Breast epithelium (tissue), 4 donors: ENCODE measurements at regions not wholly inside any gene's neighbourhood (a gene's known extent, or its start where the extent isn't known, plus 50 kb on each side); places are given as distances from the start of the nearest gene placed in this dataset.

Source experiments
- DNase-seq, 2 donors: peaks; one replicate each; pipeline ENCODE4 v3.0.0-alpha.2; 2019; ENCODE audit warnings: low spot score in 2 of 2
- H3K27ac ChIP-seq, 2 donors: fragments of 200-600 bp; sonication (generic) in 1 of 2; one replicate each; pipeline ENCODE4 v1.5.1; 2016 to 2019; ENCODE audit warnings: mild to moderate bottlenecking in 1 of 2
- H3K27me3 ChIP-seq, 2 donors: fragments of 200-600 bp; sonication (generic) in 1 of 2; one replicate each; pipeline versions ENCODE4 v1.5.1 to v1.6.0; 2017 to 2019; ENCODE audit warnings: control low read depth in 1 of 2, mild to moderate bottlenecking in 1 of 2
- H3K36me3 ChIP-seq: fragments of 200-600 bp; one replicate; pipeline ENCODE4 v1.5.1; 2019
- H3K4me1 ChIP-seq, 2 donors: fragments of 200-600 bp; sonication (generic); one replicate each; pipeline ENCODE4 v1.5.1; 2016 to 2019; ENCODE audit warnings: control low read depth in 1 of 2
- H3K4me3 ChIP-seq, 3 donors: fragments of 200-600 bp; sonication (generic); 1 replicate in 2 of 3; 2 replicates in 1 of 3; pipeline ENCODE4 v1.5.1; 2016 to 2019; ENCODE audit warnings: mild to moderate bottlenecking in 3 of 3, moderate library complexity in 2 of 3
- H3K9me3 ChIP-seq, 2 donors: fragments of 200-600 bp; sonication (generic) in 1 of 2; one replicate each; pipeline ENCODE4 v1.5.1; 2016 to 2019; ENCODE audit warnings: control low read depth in 1 of 2
- POLR2A ChIP-seq: fragments of 450-650 bp; IDR thresholded peaks from one replicate; pipeline ENCODE4 v1.6.1; 2016; ENCODE audit warnings: antibody characterized with exemption, mild to moderate bottlenecking, moderate library complexity
- POLR2AphosphoS5 ChIP-seq, 3 donors: sonication (generic); formaldehyde crosslinking; IDR thresholded peaks; one replicate each; pipeline ENCODE4 v1.6.1; 2017; ENCODE audit warnings: antibody characterized with exemption in 3 of 3
- intact Hi-C: fragments of 100-400 bp; cut with DNase I; formaldehyde crosslinking; loops from one replicate; pipeline ENCODE4 v1.15.1; 2023; ENCODE audit warnings: low total_unique reads
- TF ChIP-seq, protein P1 (sequence below), 3 donors: fragments of 450-650 bp; IDR thresholded peaks; one replicate each; pipeline ENCODE4 v1.5.1; 2016 to 2017; ENCODE audit warnings: antibody characterized with exemption in 3 of 3, mild to moderate bottlenecking in 3 of 3, moderate library complexity in 3 of 3

DNA sequence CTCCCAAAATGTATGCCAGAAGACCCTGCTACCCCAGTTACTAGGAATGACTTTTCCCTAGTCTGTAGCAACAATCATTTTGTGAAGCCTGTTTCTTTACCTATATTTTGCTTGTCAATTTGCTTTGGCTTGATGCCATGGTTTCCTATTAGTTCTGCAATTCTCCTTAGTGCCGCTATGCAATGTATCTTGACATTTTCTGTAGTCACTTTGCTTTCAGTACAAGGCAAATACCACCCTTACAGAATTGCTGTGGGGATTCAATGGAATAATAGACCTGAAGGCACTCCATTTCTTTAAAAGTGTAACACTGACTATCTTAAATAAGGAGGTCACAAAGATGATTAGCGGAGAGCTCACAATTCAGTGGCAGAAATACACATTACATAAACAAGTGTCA lies 291.1 kb downstream of the NR2F1-AS1 start:
- no peak for DNase-seq
- intact Hi-C loops, result no loop called here
- Histone ChIP-seq H3K27me3 (no peaks in the 10 kb centered on the region), H3K36me3 (no peaks in the 10 kb centered on the region), H3K4me1 (no peaks in the 10 kb centered on the region), H3K9me3 (peaks cover 0 to 14% of the 10 kb centered on the region in 2 donors), H3K4me3 (no peak overlapping the region), H3K27ac (no peak overlapping the region)
- no peak for TF ChIP-seq POLR2AphosphoS5 (IDR thresholded peaks at IDR 0.05)
- TF ChIP-seq POLR2A, result no peak
- TF ChIP-seq, protein P1, sequence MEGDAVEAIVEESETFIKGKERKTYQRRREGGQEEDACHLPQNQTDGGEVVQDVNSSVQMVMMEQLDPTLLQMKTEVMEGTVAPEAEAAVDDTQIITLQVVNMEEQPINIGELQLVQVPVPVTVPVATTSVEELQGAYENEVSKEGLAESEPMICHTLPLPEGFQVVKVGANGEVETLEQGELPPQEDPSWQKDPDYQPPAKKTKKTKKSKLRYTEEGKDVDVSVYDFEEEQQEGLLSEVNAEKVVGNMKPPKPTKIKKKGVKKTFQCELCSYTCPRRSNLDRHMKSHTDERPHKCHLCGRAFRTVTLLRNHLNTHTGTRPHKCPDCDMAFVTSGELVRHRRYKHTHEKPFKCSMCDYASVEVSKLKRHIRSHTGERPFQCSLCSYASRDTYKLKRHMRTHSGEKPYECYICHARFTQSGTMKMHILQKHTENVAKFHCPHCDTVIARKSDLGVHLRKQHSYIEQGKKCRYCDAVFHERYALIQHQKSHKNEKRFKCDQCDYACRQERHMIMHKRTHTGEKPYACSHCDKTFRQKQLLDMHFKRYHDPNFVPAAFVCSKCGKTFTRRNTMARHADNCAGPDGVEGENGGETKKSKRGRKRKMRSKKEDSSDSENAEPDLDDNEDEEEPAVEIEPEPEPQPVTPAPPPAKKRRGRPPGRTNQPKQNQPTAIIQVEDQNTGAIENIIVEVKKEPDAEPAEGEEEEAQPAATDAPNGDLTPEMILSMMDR (IDR thresholded peaks at IDR 0.05), result no peak

GRCh38 chr5:93285461-93285860 lies 295.6 kb downstream of the NR2F1-AS1 start:
- TF ChIP-seq, protein P1 (IDR thresholded peaks at IDR 0.05), result no peak
- TF ChIP-seq POLR2A (no peak), POLR2AphosphoS5 (IDR thresholded peaks at IDR 0.05) (no peak)

DNA sequence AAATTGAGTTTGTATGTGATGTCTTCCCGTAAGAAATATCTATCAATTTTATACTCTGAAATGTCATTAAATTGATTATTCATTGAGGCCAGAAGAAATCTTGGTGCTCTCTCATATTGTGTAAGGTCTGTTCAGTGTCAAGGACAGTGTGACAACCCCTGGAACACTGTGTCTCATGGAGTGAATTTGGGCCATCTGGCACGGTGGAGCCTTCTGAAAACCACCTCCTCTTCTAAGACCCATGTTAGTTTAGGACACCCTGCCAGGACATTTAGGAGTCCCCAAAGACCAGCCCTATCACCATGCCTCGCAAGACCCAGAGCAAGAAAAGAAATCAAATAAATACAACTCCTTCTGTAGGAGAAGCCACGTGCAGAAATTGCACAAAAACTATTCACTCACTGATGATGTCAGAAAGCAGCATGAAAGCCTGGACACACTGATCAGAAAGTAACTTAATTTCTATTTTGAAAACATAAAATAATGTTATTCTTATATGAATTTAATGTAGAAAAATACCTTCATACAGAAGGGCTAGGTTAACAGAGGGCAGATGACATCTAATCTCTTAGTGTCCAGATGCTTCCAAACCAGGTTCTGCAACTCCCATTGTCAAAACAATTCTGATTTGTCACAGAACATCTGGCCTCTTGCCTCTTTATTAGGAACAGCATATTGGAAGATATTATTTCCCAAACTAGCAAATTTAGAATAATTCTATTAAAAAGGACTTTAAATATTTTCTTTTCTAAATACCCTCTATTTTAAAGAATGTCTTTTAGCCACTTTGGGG lies 298.8 kb downstream of the NR2F1-AS1 start:
- DNase-seq, result no peak
- H3K27me3 ChIP-seq, result no peaks in the 10 kb centered on the region
- no peak overlapping the region for H3K27ac ChIP-seq
- intact Hi-C loops, result no loop called here
- no peak for TF ChIP-seq POLR2A
- TF ChIP-seq, protein P1 (IDR thresholded peaks at IDR 0.05), result no peak
- TF ChIP-seq POLR2AphosphoS5 (IDR thresholded peaks at IDR 0.05), result no peak
- no peaks in the 10 kb centered on the region for H3K36me3 ChIP-seq
- no peaks in the 10 kb centered on the region for H3K4me1 ChIP-seq
- H3K4me3 ChIP-seq, result no peak overlapping the region
- peaks cover 0 to 8% of the 10 kb centered on the region in 2 donors for H3K9me3 ChIP-seq

More at GRCh38 chr5:93285461-93285860, 295.6 kb downstream of the NR2F1-AS1 start:
- Histone ChIP-seq H3K4me3 (no peak overlapping the region), H3K4me1 (no peaks in the 10 kb centered on the region), H3K27me3 (no peaks in the 10 kb centered on the region), H3K36me3 (no peaks in the 10 kb centered on the region), H3K9me3 (peaks cover 0 to 14% of the 10 kb centered on the region in 2 donors), H3K27ac (no peak overlapping the region)
- intact Hi-C loops, result no loop called here
- DNase-seq, result no peak

DNA sequence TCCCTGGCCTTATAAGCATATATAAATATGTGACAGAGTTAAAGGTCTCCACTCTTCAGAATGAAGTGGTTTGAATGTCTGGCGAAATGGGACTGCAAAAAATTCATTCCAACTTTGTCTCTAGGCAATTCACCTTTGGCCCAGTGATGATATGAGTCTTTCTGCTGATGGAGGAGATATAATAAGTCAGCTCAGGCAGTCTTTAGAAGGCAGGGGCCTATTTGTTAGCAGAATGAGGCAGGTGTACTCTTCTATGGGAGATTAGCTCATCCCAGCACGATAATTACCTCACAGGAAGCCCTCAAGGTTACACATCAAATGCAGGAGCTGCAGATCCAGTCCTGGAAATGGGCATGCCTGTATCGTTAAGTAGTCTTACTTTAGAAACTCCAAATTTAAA lies 300.5 kb downstream of the NR2F1-AS1 start:
- no peaks in the 10 kb centered on the region for H3K27me3 ChIP-seq

More for the DNA sequence above, 300.5 kb downstream of the NR2F1-AS1 start:
- intact Hi-C loops, result no loop called here
- H3K4me3 ChIP-seq, result no peak overlapping the region
- H3K27ac ChIP-seq, result no peak overlapping the region
- no peaks in the 10 kb centered on the region for H3K36me3 ChIP-seq
- no peak for TF ChIP-seq POLR2A
- no peak for TF ChIP-seq POLR2AphosphoS5 (IDR thresholded peaks at IDR 0.05)
- TF ChIP-seq, protein P1 (IDR thresholded peaks at IDR 0.05), result no peak
- H3K4me1 ChIP-seq, result no peaks in the 10 kb centered on the region
- DNase-seq, result no peak
- no peaks in the 10 kb centered on the region for H3K9me3 ChIP-seq
